GM19025 (cell line): ENCODE measurements at regions not wholly inside any gene's neighbourhood (a gene's known extent, or its start where the extent isn't known, plus 50 kb on each side); places are given as distances from the start of the nearest gene placed in this dataset.
"Not testable (repeated sequence)": the region's sequence is repeated elsewhere in the genome, so short reads cannot be mapped to it uniquely, and the experiment has no call there.

ENCODE experiments used
- ATAC-seq: cut with Tn5 transposase; IDR thresholded peaks from one replicate; pipeline ENCODE4 v1.9.1; 2021; ENCODE audit warnings: mild to moderate bottlenecking, low read depth, moderate library complexity; ENCODE audit not compliant: unreplicated experiment

- no peak for ATAC-seq
Observed at GRCh38 chr5:30325795-30326194, 867.7 kb upstream of the CDH6 start.

- ATAC-seq, result no peak
Observed at GRCh38 chr5:30324083-30324482, 869.4 kb upstream of the CDH6 start.

GRCh38 chr5:30287890-30288289 is 905.6 kb upstream of the CDH6 start:
- no peak for ATAC-seq

- no peak for ATAC-seq
Observed at GRCh38 chr5:30279237-30279636, 914.2 kb upstream of the CDH6 start.

DNA sequence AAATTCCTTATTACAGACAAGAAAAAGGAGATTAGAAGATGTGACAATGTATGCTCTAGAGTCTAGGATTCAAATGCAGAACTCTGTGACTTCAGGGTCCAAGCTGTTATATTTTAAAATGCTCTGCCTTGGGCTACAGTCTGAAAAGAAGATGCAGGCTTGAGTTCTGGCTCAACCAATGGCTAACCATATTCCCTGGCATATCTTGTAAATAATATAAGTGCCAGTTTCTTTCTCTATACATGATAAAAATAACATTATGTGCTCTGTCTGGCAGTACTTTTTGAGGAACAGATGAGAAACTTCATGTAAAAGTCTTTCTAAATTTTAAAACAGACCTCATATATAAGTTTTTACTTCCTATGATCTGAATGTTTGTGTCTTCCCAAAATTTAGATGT is 926.5 kb upstream of the CDH6 start:
- no peak for ATAC-seq

DNA sequence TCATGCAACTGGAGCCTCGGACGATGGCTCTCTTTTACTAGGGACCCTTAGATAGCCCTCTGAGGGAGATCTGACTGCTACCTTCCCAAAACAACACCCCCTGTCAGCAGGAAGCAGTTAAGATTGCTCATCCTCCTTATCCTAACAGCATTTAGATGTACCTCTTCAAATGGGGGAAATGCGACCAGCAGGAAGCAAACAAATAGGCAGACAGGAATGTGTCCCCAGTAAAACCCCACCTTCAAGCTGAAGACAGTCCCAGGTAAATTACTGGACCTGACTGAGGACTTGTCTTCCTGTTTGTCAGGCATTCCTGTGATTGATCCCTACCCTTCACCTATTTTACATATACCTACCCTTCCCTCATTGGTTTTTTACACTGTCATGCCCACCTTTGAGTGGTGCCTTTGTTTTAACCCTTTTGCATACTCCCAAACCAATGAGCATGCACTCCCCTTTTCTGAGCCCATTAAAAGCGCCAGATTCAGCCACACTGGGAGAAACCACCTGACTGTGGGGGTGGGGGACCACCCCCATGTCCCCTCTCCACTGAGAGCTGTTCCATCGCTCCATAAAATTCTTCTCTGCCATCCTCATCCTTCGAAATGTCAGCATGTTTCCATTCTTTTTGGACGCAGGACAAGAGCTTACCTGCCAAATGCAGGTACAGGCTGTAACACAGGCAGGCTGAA is 954.0 kb upstream of the CDH6 start:
- ATAC-seq, result no peak

- ATAC-seq, result no peak
Observed at GRCh38 chr5:30237189-30237588, 956.3 kb upstream of the CDH6 start.

GRCh38 chr5:30209755-30210154 is 983.7 kb upstream of the CDH6 start:
- no peak for ATAC-seq

DNA sequence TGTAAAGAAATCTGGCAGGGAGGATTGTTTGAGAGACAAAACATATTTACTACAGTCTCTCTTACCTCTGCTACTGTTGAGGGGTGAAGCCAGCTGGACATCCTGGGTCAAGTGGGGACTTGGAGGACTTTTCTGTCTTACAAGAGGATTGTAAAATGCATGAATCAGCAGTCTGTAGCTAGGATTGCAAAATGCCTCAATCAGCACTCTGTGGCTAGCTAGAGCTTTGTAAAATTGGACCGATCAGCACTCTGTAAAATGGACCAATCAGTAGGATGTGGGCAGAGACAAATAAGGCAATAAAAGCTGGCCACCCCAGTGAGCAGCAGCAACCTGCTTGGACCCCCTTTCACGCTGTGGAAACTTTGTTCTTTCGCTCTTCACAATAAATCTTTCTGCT is 995.8 kb upstream of the CDH6 start:
- no peak for ATAC-seq

- no peak for ATAC-seq
Observed at GRCh38 chr5:30195036-30195435, 998.5 kb upstream of the CDH6 start.

DNA sequence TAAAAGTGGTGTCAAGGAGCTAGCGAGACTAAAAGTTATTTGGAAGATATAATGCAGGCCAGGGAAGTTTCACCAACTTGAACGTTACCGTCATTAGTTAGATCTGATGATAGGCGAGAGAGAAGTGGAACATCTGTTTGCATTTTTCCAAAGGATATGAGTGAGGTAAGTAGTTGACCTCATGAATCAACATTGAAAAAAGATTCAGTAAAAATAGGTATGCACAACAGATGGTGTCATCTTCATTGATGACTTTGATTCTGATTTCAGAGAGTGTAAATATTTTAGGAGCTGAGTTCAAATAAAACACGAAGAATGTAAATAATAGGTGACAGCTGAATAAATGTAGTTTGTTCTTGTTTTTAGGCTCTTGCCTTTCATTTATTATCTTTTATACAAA is 998.9 kb upstream of the CDH6 start:
- no peak for ATAC-seq

DNA sequence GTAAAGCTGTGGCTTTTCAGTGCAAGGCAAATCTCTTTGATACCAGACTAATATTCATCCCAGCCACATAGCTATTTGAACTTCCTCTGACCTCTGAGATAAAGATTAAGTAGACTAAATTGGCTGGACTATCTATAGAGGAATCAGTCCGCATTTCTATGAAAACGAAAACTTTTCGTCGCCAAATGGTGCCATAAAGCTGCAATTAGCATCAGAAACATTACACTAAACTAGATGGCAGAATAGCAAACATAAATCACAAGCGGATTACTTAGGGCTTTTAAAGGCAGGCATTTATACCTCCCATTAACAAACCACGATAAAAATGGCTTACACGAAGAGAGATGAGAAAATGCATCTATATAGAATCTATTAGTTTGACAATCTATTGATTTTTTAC is 1009.7 kb upstream of the CDH6 start:
- no peak for ATAC-seq

DNA sequence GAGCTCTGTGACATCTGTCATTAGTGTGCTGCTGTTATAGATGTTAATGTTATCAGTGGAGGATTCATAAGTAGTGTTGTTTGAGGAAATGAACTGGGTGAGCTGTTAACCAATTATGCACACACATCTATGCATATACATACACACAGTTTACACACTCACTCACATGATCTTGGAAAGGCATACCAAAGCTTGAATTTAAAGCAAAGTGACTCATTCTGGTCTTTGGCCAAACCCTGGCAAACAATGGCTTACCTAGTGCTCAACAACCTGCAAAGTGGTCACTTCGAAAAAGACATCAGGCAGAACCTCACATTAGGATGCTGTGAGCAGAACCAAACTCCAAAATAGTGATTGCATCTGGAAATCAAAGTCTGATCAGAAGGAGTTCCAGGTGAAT is 1037.3 kb upstream of the CDH6 start:
- ATAC-seq, result no peak

GRCh38 chr5:30152431-30152830 is 1041.1 kb upstream of the CDH6 start:
- no peak for ATAC-seq

GRCh38 chr5:30150231-30150630 is 1043.3 kb upstream of the CDH6 start:
- ATAC-seq, result no peak

DNA sequence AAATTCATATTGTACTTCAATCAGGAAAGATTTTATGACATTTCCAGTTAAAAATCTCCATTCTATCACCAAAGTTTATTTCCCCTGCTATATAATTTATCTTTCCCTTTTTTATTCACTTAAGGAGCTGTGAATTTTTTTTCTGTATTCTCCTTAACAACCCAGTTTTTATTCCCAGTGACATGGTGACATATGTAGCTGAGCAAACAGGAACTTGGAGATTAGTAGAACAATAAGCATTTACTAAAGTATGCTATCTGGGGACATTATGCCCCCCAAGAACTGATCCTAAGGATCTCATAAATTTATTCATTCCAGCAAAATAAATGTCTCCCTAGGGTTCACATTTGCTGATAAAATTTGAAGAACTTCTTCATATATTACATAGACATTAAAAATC is 1044.0 kb upstream of the CDH6 start:
- ATAC-seq, result no peak

GRCh38 chr5:30147976-30148375 is 1045.5 kb upstream of the CDH6 start:
- ATAC-seq, result no peak

DNA sequence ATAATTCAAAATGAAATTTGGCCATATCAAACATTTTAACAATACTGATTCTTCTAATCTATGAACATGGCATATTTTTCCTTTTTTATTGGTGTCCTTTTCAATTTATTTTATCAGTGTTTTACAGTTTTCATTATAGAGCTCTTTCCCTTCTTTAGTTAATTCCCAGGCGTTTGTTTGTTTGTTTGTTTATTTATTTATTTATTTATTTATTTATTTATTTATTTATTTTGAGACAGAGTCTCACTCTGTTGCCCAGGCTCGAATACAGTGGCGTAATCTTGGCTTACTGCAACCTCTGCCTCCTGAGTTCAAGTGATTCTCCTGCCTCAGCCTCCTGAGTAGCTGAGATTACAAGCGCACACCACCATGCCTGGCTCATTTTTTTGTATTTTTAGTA is 1049.4 kb upstream of the CDH6 start:
- not testable (repeated sequence) for ATAC-seq

DNA sequence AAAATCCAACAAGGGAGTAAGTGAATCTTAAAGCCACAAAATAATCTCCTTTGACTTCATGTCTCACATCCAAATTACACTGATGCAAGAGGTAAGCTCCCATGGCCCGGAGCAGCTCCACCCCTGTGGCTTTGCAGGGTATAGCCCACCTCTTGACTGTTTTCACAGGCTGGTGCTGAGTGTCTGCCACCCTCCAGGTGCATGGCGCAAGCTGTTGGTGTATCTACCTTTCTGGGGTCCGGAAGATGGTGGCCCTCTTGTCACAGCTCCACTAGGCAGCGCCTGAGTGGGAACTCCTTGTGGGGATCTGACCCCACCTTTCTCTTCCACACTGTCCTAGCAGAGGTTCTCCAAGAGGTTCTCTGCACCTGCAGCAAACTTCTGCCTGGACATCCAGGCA is 1051.1 kb upstream of the CDH6 start:
- ATAC-seq, result no peak

GRCh38 chr5:30121043-30121442 is 1072.4 kb upstream of the CDH6 start:
- no peak for ATAC-seq

- ATAC-seq, result no peak
Observed at GRCh38 chr5:30117135-30117534, 1076.4 kb upstream of the CDH6 start.

DNA sequence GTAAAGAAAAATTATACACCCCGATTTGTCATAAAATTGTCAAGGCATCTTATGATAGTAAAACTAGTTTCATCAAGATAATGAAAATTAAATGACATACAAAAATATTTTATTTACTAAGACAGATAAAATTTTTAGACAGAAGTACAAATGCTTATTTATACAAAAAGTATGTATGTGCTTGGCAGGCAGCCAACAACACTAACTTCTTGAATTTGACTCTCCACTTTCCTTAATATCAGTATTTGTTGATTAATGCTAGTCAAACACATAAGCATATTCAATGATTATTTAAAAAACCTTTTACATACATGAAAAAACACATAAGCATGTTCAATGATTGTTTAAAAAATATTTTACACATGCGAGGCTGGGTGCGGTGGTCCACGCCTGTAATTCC is 1079.9 kb upstream of the CDH6 start:
- ATAC-seq, result no peak

DNA sequence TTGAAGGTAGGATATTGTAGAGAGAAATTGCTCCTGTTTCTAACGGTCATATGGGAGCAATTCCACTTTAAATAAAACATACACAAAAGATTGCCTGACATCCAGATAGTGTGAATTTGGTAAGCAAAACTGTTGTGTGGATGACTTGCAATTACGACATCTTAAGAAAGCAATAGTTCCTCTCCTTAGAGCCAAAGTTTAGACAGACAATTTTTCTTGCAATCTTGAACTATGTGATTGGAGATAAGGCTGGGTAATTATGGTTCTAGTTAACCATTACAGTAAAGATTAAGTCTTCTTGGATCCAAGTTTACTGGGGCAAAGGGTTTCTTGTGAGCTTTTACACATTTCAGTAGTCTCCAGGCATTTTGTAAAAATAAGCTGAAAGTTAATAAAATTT is 1080.6 kb upstream of the CDH6 start:
- no peak for ATAC-seq
